H9 (cell line): ENCODE measurements at regions not wholly inside any gene's neighbourhood (a gene's known extent, or its start where the extent isn't known, plus 50 kb on each side); places are given as distances from the start of the nearest gene placed in this dataset.

Experiments used
- DNase-seq: peaks from one replicate; pipeline ENCODE4 v3.0.0-alpha.2; 2017
- H2AFZ ChIP-seq: one replicate; pipeline ENCODE4 v1.6.1; 2013; ENCODE audit warnings: mild to moderate bottlenecking, low read length, control low read depth, moderate library complexity
- H2AK5ac ChIP-seq: 2 replicates; pipeline ENCODE4 v1.6.1; 2013; ENCODE audit warnings: low read length, control low read depth, mixed read lengths; ENCODE audit not compliant: insufficient read length
- H2BK120ac ChIP-seq: one replicate; pipeline ENCODE4 v1.6.1; 2013; ENCODE audit warnings: low read depth, mild to moderate bottlenecking, low read length, control low read depth, inconsistent platforms; ENCODE audit not compliant: poor library complexity, severe bottlenecking
- H2BK12ac ChIP-seq: 2 replicates; pipeline ENCODE4 v1.6.1; 2013; ENCODE audit warnings: low read length, control low read depth, mixed read lengths, low read depth; ENCODE audit not compliant: insufficient read length
- H2BK15ac ChIP-seq: 2 replicates; pipeline ENCODE4 v1.6.1; 2013; ENCODE audit warnings: low read depth, low read length, control low read depth
- H2BK20ac ChIP-seq: one replicate; pipeline ENCODE4 v1.6.1; 2013; ENCODE audit warnings: low read depth, mild to moderate bottlenecking, low read length, control low read depth, inconsistent platforms; ENCODE audit not compliant: poor library complexity, severe bottlenecking
- H2BK5ac ChIP-seq: 2 replicates; pipeline ENCODE4 v1.6.1; 2013; ENCODE audit warnings: low read length, control low read depth, mixed read lengths; ENCODE audit not compliant: insufficient read length
- H3K14ac ChIP-seq: 2 replicates; pipeline ENCODE4 v1.6.1; 2013; ENCODE audit warnings: low read length, control low read depth; ENCODE audit not compliant: insufficient read depth
- H3K18ac ChIP-seq: 2 replicates; pipeline ENCODE4 v1.6.1; 2013; ENCODE audit warnings: low read depth, mild to moderate bottlenecking, mixed read lengths, low read length, control low read depth; ENCODE audit not compliant: insufficient read length
- H3K23ac ChIP-seq: 2 replicates; pipeline ENCODE4 v1.6.1; 2013; ENCODE audit warnings: low read length, control low read depth, mixed read lengths, low read depth; ENCODE audit not compliant: insufficient read length
- H3K23me2 ChIP-seq: 2 replicates; pipeline ENCODE4 v1.6.1; 2013; ENCODE audit warnings: low read depth, mild to moderate bottlenecking, mixed read lengths, low read length, control low read depth; ENCODE audit not compliant: insufficient read length, poor library complexity, severe bottlenecking
- H3K27ac ChIP-seq: 2 replicates; pipeline ENCODE4 v1.5.1; 2013; ENCODE audit warnings: low read length, control low read depth, mixed read lengths, low read depth; ENCODE audit not compliant: insufficient read length
- H3K27me3 ChIP-seq: 2 replicates; pipeline ENCODE4 v1.6.1; 2013; ENCODE audit warnings: low read length, control low read depth, inconsistent platforms; ENCODE audit not compliant: insufficient read depth
- H3K4ac ChIP-seq: 2 replicates; pipeline ENCODE4 v1.6.1; 2013; ENCODE audit warnings: low read depth, mild to moderate bottlenecking, control low read depth, inconsistent platforms, low read length, moderate library complexity
- H3K4me1 ChIP-seq: 2 replicates; pipeline ENCODE4 v1.6.1; 2013; ENCODE audit warnings: low read length, control low read depth, inconsistent platforms; ENCODE audit not compliant: insufficient read depth
- H3K4me2 ChIP-seq: 2 replicates; pipeline ENCODE4 v1.6.1; 2013; ENCODE audit warnings: low read length, control low read depth, mixed read lengths; ENCODE audit not compliant: insufficient read length, insufficient read depth
- H3K56ac ChIP-seq: 2 replicates; pipeline ENCODE4 v1.6.1; 2013; ENCODE audit warnings: low read depth, mild to moderate bottlenecking, mixed read lengths, low read length, control low read depth; ENCODE audit not compliant: insufficient read length
- H3K79me1 ChIP-seq: 2 replicates; pipeline ENCODE4 v1.6.1; 2013; ENCODE audit warnings: low read depth, mild to moderate bottlenecking, moderate library complexity, low read length, control low read depth, inconsistent platforms; ENCODE audit not compliant: insufficient read depth, poor library complexity, severe bottlenecking
- H3K79me2 ChIP-seq: 2 replicates; pipeline ENCODE4 v1.6.1; 2013; ENCODE audit warnings: low read length, control low read depth, inconsistent platforms; ENCODE audit not compliant: insufficient read depth
- H3K9ac ChIP-seq: 2 replicates; pipeline ENCODE4 v1.6.1; 2013; ENCODE audit warnings: low read length, control low read depth, mixed read lengths; ENCODE audit not compliant: insufficient read length; ENCODE audit errors: extremely low read depth
- H3K9me3 ChIP-seq: one replicate; pipeline ENCODE4 v1.6.1; 2013; ENCODE audit warnings: low read depth, low read length, inconsistent platforms; ENCODE audit not compliant: control insufficient read depth
- H3T11ph ChIP-seq: one replicate; pipeline ENCODE4 v1.6.1; 2013; ENCODE audit warnings: mild to moderate bottlenecking, low read length, control low read depth, inconsistent platforms
- H4K20me1 ChIP-seq: one replicate; pipeline ENCODE4 v1.6.1; 2013; ENCODE audit not compliant: control insufficient read depth, insufficient read length, insufficient read depth
- H4K5ac ChIP-seq: 2 replicates; pipeline ENCODE4 v1.6.1; 2013; ENCODE audit warnings: low read depth, mild to moderate bottlenecking, mixed read lengths, low read length, control low read depth; ENCODE audit not compliant: insufficient read length
- H4K8ac ChIP-seq: replicated peaks from 2 replicates; pipeline ENCODE4 v1.6.1; 2013; ENCODE audit warnings: low read length, control low read depth, mixed read lengths, low read depth; ENCODE audit not compliant: insufficient read length
- H4K91ac ChIP-seq: 2 replicates; pipeline ENCODE4 v1.6.1; 2013; ENCODE audit warnings: low read depth, mild to moderate bottlenecking, moderate library complexity, mixed read lengths, low read length, control low read depth; ENCODE audit not compliant: insufficient read length
- H3K27ac Mint-ChIP-seq, 3 experiments: 2 replicates in 2 of 3; 3 replicates in 1 of 3; pipeline ENCODE4 v1.8.0; 2020 to 2021; ENCODE audit warnings: mixed read lengths in 3 of 3, mild to moderate bottlenecking in 1 of 3, moderate library complexity in 1 of 3
- H3K27me3 Mint-ChIP-seq: 2 replicates; pipeline ENCODE4 v1.8.0; 2021; ENCODE audit warnings: low read depth, mild to moderate bottlenecking, moderate library complexity, mixed read lengths
- H3K36me3 Mint-ChIP-seq, 3 experiments: 2 replicates in 2 of 3; 3 replicates in 1 of 3; pipeline ENCODE4 v1.8.0; 2020 to 2021; ENCODE audit warnings: low read depth in 3 of 3, mixed read lengths in 3 of 3; ENCODE audit not compliant: insufficient read depth in 1 of 3
- H3K4me1 Mint-ChIP-seq, 2 experiments: 2 replicates each; pipeline ENCODE4 v1.8.0; 2020; ENCODE audit warnings: mixed read lengths in 2 of 2
- H3K4me3 Mint-ChIP-seq, 2 experiments: 2 replicates in 1 of 2; 3 replicates in 1 of 2; pipeline ENCODE4 v1.8.0; 2020 to 2021; ENCODE audit warnings: mild to moderate bottlenecking in 2 of 2, mixed read lengths in 2 of 2, moderate library complexity in 1 of 2
- H3K9me3 Mint-ChIP-seq, 2 experiments: 2 replicates in 1 of 2; 3 replicates in 1 of 2; pipeline ENCODE4 v1.8.0; 2020; ENCODE audit warnings: mild to moderate bottlenecking in 2 of 2, mixed read lengths in 2 of 2, moderate library complexity in 1 of 2
- CTCF ChIP-seq: fragments of 200-600 bp; sonication (generic); conservative IDR thresholded peaks from 3 replicates; pipeline ENCODE4 v1.8.0; 2021; ENCODE audit warnings: antibody characterized with exemption, mild to moderate bottlenecking
- WGBS: extraction: QIAGEN DNeasy Blood & Tissue Kit; methylation state at CpG from one replicate; pipeline ENCODE4 v1.1.7; 2013; ENCODE audit warnings: missing lambda C conversion rate, low lambda C conversion rate, mixed read lengths; ENCODE audit not compliant: insufficient read length; ENCODE audit errors: extremely low coverage; 5-methylcytosine and 5-hydroxymethylcytosine counted together

GRCh38 chr3:59547874-59548273, 498.0 kb upstream of the CFAP20DC start:
- no peak overlapping the region for H3K18ac ChIP-seq
- H3K9me3 Mint-ChIP-seq: no peaks in the 10 kb centered on the region
- H4K8ac ChIP-seq: no peak overlapping the region
- H3K4ac ChIP-seq: no peak overlapping the region
- no peaks in the 10 kb centered on the region for H4K20me1 ChIP-seq
- no peaks in the 10 kb centered on the region for H3K4me1 Mint-ChIP-seq
- no peak overlapping the region for H2BK5ac ChIP-seq
- no peak overlapping the region for H2BK120ac ChIP-seq
- H4K5ac ChIP-seq: no peak overlapping the region
- H3K23ac ChIP-seq: no peak overlapping the region
- no peak overlapping the region for H3K14ac ChIP-seq
- no peak overlapping the region for H2BK15ac ChIP-seq
- no peak overlapping the region for H2AFZ ChIP-seq
- no CpG with 5 or more reads among the region's 3 CpGs for WGBS
- no peak for DNase-seq
- no peak overlapping the region for H3K4me3 Mint-ChIP-seq
- H2BK12ac ChIP-seq: no peak overlapping the region
- no peak overlapping the region for H4K91ac ChIP-seq
- H2BK20ac ChIP-seq: no peak overlapping the region
- H3K36me3 Mint-ChIP-seq: no peaks in the 10 kb centered on the region
- no peak overlapping the region for H3K27ac Mint-ChIP-seq
- no peak overlapping the region for H3T11ph ChIP-seq
- H3K23me2 ChIP-seq: no peaks in the 10 kb centered on the region
- no peak overlapping the region for H3K56ac ChIP-seq
- no peaks in the 10 kb centered on the region for H3K27me3 ChIP-seq
- H3K4me1 ChIP-seq: no peaks in the 10 kb centered on the region
- no peaks in the 10 kb centered on the region for H3K79me1 ChIP-seq
- no peak overlapping the region for H3K4me2 ChIP-seq
- H2AK5ac ChIP-seq: no peak overlapping the region
- no peaks in the 10 kb centered on the region for H3K9me3 ChIP-seq
- no peak for TF ChIP-seq CTCF
- H3K27ac ChIP-seq: no peak overlapping the region
- H3K9ac ChIP-seq: no peak overlapping the region
- no peaks in the 10 kb centered on the region for H3K79me2 ChIP-seq
- H3K27me3 Mint-ChIP-seq: no peaks in the 10 kb centered on the region
